Testis (tissue), 2 donors: ENCODE measurements at regions not wholly inside any gene's neighbourhood (a gene's known extent, or its start where the extent isn't known, plus 50 kb on each side); places are given as distances from the start of the nearest gene placed in this dataset.

ENCODE experiments used
- POLR2A ChIP-seq: fragments of 450-650 bp; IDR thresholded peaks from one replicate; pipeline ENCODE4 v1.6.1; 2017; ENCODE audit warnings: antibody characterized with exemption, mild to moderate bottlenecking, moderate library complexity
- TF ChIP-seq, protein P1 (sequence below), 3 experiments: fragments of 450-650 bp in 2 of 3; fragments of 200-600 bp in 1 of 3; sonication (generic) in 1 of 3; IDR thresholded peaks; one replicate each; pipeline ENCODE4 v1.5.1; 2016 to 2019; ENCODE audit warnings: antibody characterized with exemption in 3 of 3, mild to moderate bottlenecking in 2 of 3, moderate library complexity in 1 of 3

GRCh38 chr13:84607261-84608013, 725.2 kb upstream of the SLITRK1 start:
- TF ChIP-seq, protein P1, sequence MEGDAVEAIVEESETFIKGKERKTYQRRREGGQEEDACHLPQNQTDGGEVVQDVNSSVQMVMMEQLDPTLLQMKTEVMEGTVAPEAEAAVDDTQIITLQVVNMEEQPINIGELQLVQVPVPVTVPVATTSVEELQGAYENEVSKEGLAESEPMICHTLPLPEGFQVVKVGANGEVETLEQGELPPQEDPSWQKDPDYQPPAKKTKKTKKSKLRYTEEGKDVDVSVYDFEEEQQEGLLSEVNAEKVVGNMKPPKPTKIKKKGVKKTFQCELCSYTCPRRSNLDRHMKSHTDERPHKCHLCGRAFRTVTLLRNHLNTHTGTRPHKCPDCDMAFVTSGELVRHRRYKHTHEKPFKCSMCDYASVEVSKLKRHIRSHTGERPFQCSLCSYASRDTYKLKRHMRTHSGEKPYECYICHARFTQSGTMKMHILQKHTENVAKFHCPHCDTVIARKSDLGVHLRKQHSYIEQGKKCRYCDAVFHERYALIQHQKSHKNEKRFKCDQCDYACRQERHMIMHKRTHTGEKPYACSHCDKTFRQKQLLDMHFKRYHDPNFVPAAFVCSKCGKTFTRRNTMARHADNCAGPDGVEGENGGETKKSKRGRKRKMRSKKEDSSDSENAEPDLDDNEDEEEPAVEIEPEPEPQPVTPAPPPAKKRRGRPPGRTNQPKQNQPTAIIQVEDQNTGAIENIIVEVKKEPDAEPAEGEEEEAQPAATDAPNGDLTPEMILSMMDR (IDR thresholded peaks at IDR 0.05), result no peak
- no peak for TF ChIP-seq POLR2A
